SU-DHL-6 (cell line): ENCODE measurements at regions not wholly inside any gene's neighbourhood (a gene's known extent, or its start where the extent isn't known, plus 50 kb on each side); places are given as distances from the start of the nearest gene placed in this dataset.

Source experiments
- H2AFZ ChIP-seq: fragments of 200-600 bp; sonication (generic); 2 replicates; pipeline ENCODE4 v1.6.1; 2014; ENCODE audit warnings: low read depth, mild to moderate bottlenecking, moderate library complexity, mixed read lengths, antibody characterized with exemption, low read length; ENCODE audit not compliant: severe bottlenecking
- H3F3A ChIP-seq: fragments of 200-600 bp; shearing (Covaris generic); 2 replicates; pipeline ENCODE4 v1.6.0; 2016; ENCODE audit warnings: antibody characterized with exemption, mild to moderate bottlenecking; ENCODE audit not compliant: insufficient read depth
- H3K27ac ChIP-seq: fragments of 200-600 bp; sonication (generic); 2 replicates; pipeline ENCODE4 v1.5.1; 2016; ENCODE audit warnings: low read depth, mild to moderate bottlenecking, low read length, moderate library complexity, mixed read lengths
- H3K27me3 ChIP-seq: fragments of 200-600 bp; sonication (generic), shearing (Covaris generic); 2 replicates; pipeline ENCODE4 v1.6.0; 2014; ENCODE audit warnings: mild to moderate bottlenecking, low read length
- H3K36me3 ChIP-seq: fragments of 200-600 bp; sonication (generic); 2 replicates; pipeline ENCODE4 v1.6.1; 2014; ENCODE audit warnings: mild to moderate bottlenecking, low read length, mixed read lengths
- H3K4me2 ChIP-seq: fragments of 300-600, 200-600 bp; shearing (Covaris generic), sonication (generic); 2 replicates; pipeline ENCODE4 v1.6.0; 2014; ENCODE audit warnings: low read length, low read depth, mild to moderate bottlenecking; ENCODE audit not compliant: poor library complexity, severe bottlenecking
- H3K4me3 ChIP-seq: fragments of 200-600 bp; sonication (generic); 2 replicates; pipeline ENCODE4 v1.5.1; 2014; ENCODE audit warnings: antibody characterized with exemption, low read length, mild to moderate bottlenecking, mixed read lengths; ENCODE audit not compliant: insufficient read depth, poor library complexity, severe bottlenecking
- H3K79me2 ChIP-seq: fragments of 200-600 bp; sonication (generic); 2 replicates; pipeline ENCODE4 v1.6.1; 2014; ENCODE audit warnings: mild to moderate bottlenecking, low read length, moderate library complexity; ENCODE audit not compliant: insufficient read depth
- H3K9ac ChIP-seq: fragments of 200-600 bp; sonication (generic); 2 replicates; pipeline ENCODE4 v1.7.0; 2014; ENCODE audit warnings: mild to moderate bottlenecking, low read length
- H3K9me2 ChIP-seq: fragments of 200-600 bp; sonication (generic); replicated peaks from 2 replicates; pipeline ENCODE4 v1.6.1; 2014; ENCODE audit warnings: low read length; ENCODE audit not compliant: insufficient read depth
- H3K9me3 ChIP-seq: fragments of 200-600 bp; sonication (generic); 2 replicates; pipeline ENCODE4 v1.6.1; 2014; ENCODE audit warnings: low read length, mixed read lengths; ENCODE audit not compliant: insufficient read depth
- H4K20me1 ChIP-seq: fragments of 200-600 bp; sonication (generic); 2 replicates; pipeline ENCODE4 v1.6.1; 2014; ENCODE audit warnings: low read depth, mild to moderate bottlenecking, antibody characterized with exemption, low read length, moderate library complexity, mixed read lengths
- CTCF ChIP-seq: fragments of 200-600 bp; sonication (generic); IDR thresholded peaks from one replicate; pipeline ENCODE4 v1.5.1; 2017; ENCODE audit warnings: antibody characterized with exemption, mild to moderate bottlenecking, low read length, moderate library complexity; ENCODE audit not compliant: insufficient read depth, poor library complexity, severe bottlenecking
- EZH2phosphoT487 ChIP-seq: fragments of 200-600 bp; sonication (generic), shearing (Covaris generic); conservative IDR thresholded peaks from 2 replicates; pipeline ENCODE4 v1.6.1; 2018; ENCODE audit warnings: mild to moderate bottlenecking, antibody characterized with exemption, low read length, moderate library complexity, mixed read lengths

- no peaks in the 10 kb centered on the region for H3K79me2 ChIP-seq
- no peaks in the 10 kb centered on the region for H3K27me3 ChIP-seq
- no peaks in the 10 kb centered on the region for H4K20me1 ChIP-seq
- no peak overlapping the region for H2AFZ ChIP-seq
- no peak overlapping the region for H3K27ac ChIP-seq
- H3K4me3 ChIP-seq = no peak overlapping the region
- no peaks in the 10 kb centered on the region for H3K36me3 ChIP-seq
- H3K4me2 ChIP-seq = no peak overlapping the region
- no peak for TF ChIP-seq EZH2phosphoT487
- TF ChIP-seq CTCF = no peak
- no peaks in the 10 kb centered on the region for H3K9me3 ChIP-seq
- H3K9me2 ChIP-seq = no peaks in the 10 kb centered on the region
- no peak overlapping the region for H3K9ac ChIP-seq
- H3F3A ChIP-seq = no peaks in the 10 kb centered on the region
These were observed 111.5 kb downstream of the RMI2 start for GRCh38 chr16:11456741-11457140.

GRCh38 chr16:11459722-11460121, 114.5 kb downstream of the RMI2 start:
- Histone ChIP-seq H3K79me2 (no peaks in the 10 kb centered on the region), H3K27me3 (no peaks in the 10 kb centered on the region), H3K4me2 (no peak overlapping the region), H3K9me2 (no peaks in the 10 kb centered on the region), H3K27ac (no peak overlapping the region), H2AFZ (no peak overlapping the region), H3K9me3 (no peaks in the 10 kb centered on the region), H3K4me3 (no peak overlapping the region), H4K20me1 (no peaks in the 10 kb centered on the region), H3F3A (no peaks in the 10 kb centered on the region), H3K9ac (no peak overlapping the region), H3K36me3 (no peaks in the 10 kb centered on the region)
- TF ChIP-seq CTCF (no peak), EZH2phosphoT487 (no peak)

- Histone ChIP-seq H3K4me3 (no peak overlapping the region), H3K9me2 (no peaks in the 10 kb centered on the region), H3K27me3 (no peaks in the 10 kb centered on the region), H2AFZ (no peak overlapping the region), H3K36me3 (no peaks in the 10 kb centered on the region), H4K20me1 (no peaks in the 10 kb centered on the region), H3K79me2 (no peaks in the 10 kb centered on the region), H3K9me3 (no peaks in the 10 kb centered on the region), H3K27ac (no peak overlapping the region), H3K4me2 (no peak overlapping the region), H3K9ac (no peak overlapping the region), H3F3A (no peaks in the 10 kb centered on the region)
- TF ChIP-seq CTCF = no peak
- TF ChIP-seq EZH2phosphoT487 = no peak
These were observed 115.7 kb downstream of the RMI2 start for GRCh38 chr16:11460820-11461594.
